HG03064 (cell line): ENCODE measurements at regions not wholly inside any gene's neighbourhood (a gene's known extent, or its start where the extent isn't known, plus 50 kb on each side); places are given as distances from the start of the nearest gene placed in this dataset.

Experiments used
- ATAC-seq: cut with Tn5 transposase; IDR thresholded peaks from one replicate; pipeline ENCODE4 v1.9.1; 2021; ENCODE audit warnings: low read depth; ENCODE audit not compliant: unreplicated experiment

- no peak for ATAC-seq
Observed at GRCh38 chr10:123549761-123550454, 116.2 kb upstream of the GPR26 start.

DNA sequence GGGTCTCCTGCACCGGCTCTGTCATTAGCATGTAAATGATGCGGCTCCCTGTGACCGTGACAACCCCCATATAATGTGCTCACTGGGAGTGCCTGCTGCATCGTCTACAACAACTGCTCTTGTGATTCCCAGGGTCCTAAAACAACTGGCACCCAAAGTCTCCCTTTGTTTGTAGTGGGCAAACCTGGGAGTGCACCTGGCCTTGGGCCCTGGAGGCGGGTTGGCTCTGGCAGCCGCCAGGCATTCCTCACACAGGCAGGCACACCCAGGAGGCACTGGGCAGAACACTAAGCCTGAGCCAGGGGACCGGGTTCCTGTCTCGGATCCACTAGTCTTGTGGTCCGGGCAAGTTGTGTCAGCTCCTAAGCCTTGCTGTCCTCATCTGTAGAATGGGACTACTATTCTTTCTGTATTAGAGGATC, 115.5 kb upstream of the GPR26 start:
- ATAC-seq: no peak

- ATAC-seq: no peak
Observed at GRCh38 chr10:123551259-123551658, 114.9 kb upstream of the GPR26 start.

GRCh38 chr10:123552760-123553554, 113.2 kb upstream of the GPR26 start:
- no peak for ATAC-seq

GRCh38 chr10:123553810-123554430, 112.2 kb upstream of the GPR26 start:
- ATAC-seq: no peak

DNA sequence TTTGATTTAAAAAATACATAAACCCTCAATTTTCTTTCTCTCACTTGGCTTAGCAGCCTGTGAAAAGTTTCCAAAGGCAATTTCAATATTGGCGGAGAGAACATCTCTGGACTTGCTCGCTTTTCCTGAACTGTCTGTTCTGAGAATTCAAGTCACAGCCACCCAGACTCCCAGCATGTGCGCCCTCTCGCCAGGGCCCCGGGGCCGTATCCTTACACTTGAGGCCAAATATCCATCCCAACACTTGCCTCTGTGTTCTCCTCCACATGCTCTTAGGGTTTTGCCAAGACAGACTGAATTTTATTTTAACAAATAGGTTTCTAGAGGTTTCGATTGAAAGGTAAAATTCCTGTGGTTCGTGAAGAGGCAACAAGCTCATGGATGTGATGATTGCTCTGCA, 111.5 kb upstream of the GPR26 start:
- ATAC-seq: no peak

GRCh38 chr10:123555616-123556015, 110.5 kb upstream of the GPR26 start:
- ATAC-seq: no peak

DNA sequence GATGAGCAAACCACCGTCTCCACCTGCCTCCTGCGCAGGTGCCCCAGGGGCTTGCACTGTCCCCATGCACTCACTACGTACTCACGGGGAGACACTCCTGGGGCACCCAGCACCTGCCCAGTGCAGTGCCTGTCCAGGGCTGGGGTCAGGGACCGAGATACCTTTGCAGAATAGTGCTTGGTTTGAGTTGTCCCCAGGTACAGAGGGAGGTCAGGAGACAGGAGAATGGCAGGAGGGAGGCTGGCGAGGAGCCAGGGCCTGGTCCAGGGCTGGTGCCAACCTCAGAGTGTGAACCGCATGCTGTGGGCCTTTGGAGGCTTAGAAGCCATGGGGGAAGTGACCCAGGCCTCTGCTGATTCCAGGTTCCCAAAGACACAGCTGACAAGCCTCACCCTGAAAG, 110.1 kb upstream of the GPR26 start:
- ATAC-seq: no peak

DNA sequence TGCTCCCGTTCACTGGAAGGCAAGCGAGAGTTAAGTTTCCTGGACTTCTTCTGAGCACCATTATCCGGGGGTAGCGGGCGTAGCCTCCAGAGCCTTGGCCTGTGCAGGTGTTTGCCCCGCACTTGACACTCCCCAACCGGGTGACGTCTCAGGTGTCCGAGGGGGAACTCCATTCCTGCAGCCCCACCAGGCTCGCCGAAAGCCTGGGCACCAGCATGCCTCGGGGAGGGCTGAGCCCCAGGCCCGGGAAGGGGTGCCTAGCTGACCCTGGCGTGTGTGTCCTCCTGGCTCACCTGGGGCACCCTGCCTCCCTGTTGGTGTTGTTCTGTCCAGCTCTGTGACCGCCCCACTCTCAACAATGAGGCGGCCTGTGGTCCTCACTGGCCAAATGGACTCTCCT, 109.4 kb upstream of the GPR26 start:
- no peak for ATAC-seq

GRCh38 chr10:123557366-123558108, 108.6 kb upstream of the GPR26 start:
- ATAC-seq: no peak

DNA sequence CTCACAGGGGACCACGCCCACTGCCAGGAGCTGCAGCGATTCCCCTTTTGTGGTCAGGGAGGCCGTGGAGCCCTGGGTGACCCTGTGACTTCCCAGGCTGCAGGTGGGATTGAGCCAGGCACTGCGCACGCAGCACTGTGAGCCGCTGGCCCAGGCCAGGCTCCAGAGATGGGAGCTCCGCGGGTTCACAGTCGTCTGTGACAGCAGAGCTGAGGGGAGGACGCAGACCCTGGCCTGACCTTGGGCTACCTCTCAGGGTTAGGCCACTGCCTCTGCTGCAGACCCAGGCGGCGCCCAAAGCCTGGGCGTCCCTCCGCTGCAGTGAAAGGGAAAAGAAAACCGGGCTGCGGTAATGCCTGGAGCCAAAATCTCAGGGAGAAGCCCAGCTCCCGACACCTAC, 107.5 kb upstream of the GPR26 start:
- no peak for ATAC-seq

- no peak for ATAC-seq
Observed at GRCh38 chr10:123559066-123559822, 106.9 kb upstream of the GPR26 start.

- no peak for ATAC-seq
Observed at GRCh38 chr10:123559823-123560092, 106.4 kb upstream of the GPR26 start.

- no peak for ATAC-seq
Observed at GRCh38 chr10:123560301-123561140, 105.6 kb upstream of the GPR26 start.

DNA sequence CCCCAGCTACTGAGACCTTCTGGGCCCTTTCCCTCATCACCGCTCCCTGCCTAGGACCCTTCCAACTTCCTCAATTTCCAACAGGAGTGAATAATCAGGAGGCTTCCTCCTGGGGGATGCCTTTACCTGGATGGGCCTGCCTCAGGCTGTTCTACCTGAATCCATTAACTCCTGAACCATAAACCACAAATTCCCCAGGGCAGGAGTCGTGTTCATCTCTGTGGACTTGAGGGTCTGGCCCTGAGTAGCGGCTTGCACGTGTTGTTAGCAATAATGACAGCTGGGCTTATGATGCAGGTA, 105.1 kb upstream of the GPR26 start:
- ATAC-seq: no peak

GRCh38 chr10:123562387-123562786, 103.8 kb upstream of the GPR26 start:
- no peak for ATAC-seq

GRCh38 chr10:123562811-123563580, 103.2 kb upstream of the GPR26 start:
- no peak for ATAC-seq

DNA sequence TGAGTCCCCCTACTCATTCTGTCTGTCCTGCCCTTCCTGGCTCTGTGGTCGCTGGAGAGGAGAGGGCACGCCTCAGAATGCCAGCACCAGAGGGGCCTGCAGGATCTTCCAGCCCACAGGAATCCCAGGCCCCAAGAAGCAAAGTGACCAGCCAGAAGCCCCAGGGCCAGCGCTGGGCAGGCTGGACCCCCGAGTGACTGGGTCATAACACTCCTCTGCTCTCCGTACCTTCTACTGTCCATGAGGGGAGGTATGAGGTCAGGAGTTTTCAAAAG, 102.6 kb upstream of the GPR26 start:
- ATAC-seq: no peak

GRCh38 chr10:123563994-123564393, 102.2 kb upstream of the GPR26 start:
- no peak for ATAC-seq
